Endothelial cell of umbilical vein (primary cell): ENCODE measurements at regions not wholly inside any gene's neighbourhood (a gene's known extent, or its start where the extent isn't known, plus 50 kb on each side); places are given as distances from the start of the nearest gene placed in this dataset.

Experiments used
- BruUV-seq: library from RNA; stranded (reverse); fragments of 400-500 nt; replicated peaks from 2 replicates; lab custom pipeline; 2021; lab: Mats Ljungman, UMichigan
- CTCF ChIA-PET: fragments of 300-600, 350-600 bp; sonication (Branson Sonifier 250); formaldehyde crosslinking; loops from one replicate; lab custom pipeline; 2021; ENCODE audit warnings: antibody characterized with exemption, inconsistent platforms; lab: Charles Lee
- POLR2A ChIA-PET: fragments of 300-600, 350-600 bp; sonication (Branson Sonifier 250); formaldehyde crosslinking; loops from one replicate; lab custom pipeline; 2021; ENCODE audit warnings: antibody characterized with exemption, inconsistent platforms; lab: Charles Lee
- DNase-seq: peaks from one replicate; pipeline ENCODE4 v3.0.0-alpha.2; 2011; ENCODE audit warnings: low read depth, low spot score
- FAIRE-seq: peaks from 2 replicates; lab custom pipeline; 2011; peaks lifted over from hg19 to GRCh38; lab: Jason Lieb, UNC
- H2AFZ ChIP-seq: 2 replicates; pipeline ENCODE4 v1.6.0; 2012; ENCODE audit warnings: low read depth, low read length, control low read depth, inconsistent platforms
- H3K27ac ChIP-seq: 2 replicates; pipeline ENCODE4 v1.5.1; 2011; ENCODE audit warnings: low read depth, mild to moderate bottlenecking, control low read depth, low read length, moderate library complexity; ENCODE audit not compliant: insufficient read depth
- H3K27me3 ChIP-seq, 2 experiments: 2 replicates each; pipeline versions ENCODE4 v1.6.0 to v1.6.1; 2011; ENCODE audit warnings: low read length in 2 of 2, mixed read lengths in 1 of 2; ENCODE audit not compliant: control insufficient read depth in 2 of 2, insufficient read depth in 2 of 2
- H3K36me3 ChIP-seq, 2 experiments: 2 replicates in 1 of 2; 3 replicates in 1 of 2; pipeline ENCODE4 v1.5.1; 2011; ENCODE audit warnings: low read length in 2 of 2, mild to moderate bottlenecking in 1 of 2, moderate library complexity in 1 of 2; ENCODE audit not compliant: control insufficient read depth in 2 of 2, insufficient read depth in 2 of 2; ENCODE audit errors: extremely low read depth in 1 of 2
- H3K4me1 ChIP-seq: 3 replicates; pipeline ENCODE4 v1.5.1; 2011; ENCODE audit warnings: mild to moderate bottlenecking, low read length; ENCODE audit not compliant: control insufficient read depth, insufficient read depth; ENCODE audit errors: extremely low read depth
- H3K4me2 ChIP-seq: 2 replicates; pipeline ENCODE4 v1.6.1; 2011; ENCODE audit warnings: low read length, control low read depth, mixed read lengths; ENCODE audit not compliant: insufficient read depth
- H3K4me3 ChIP-seq, 3 experiments: fragments of 200-600 bp in 1 of 3; sonication (generic), shearing (Covaris generic) in 1 of 3; replicated peaks in 1 of 3; 2 replicates each; pipeline ENCODE4 v1.5.1; 2011 to 2016; ENCODE audit warnings: control low read depth in 3 of 3, low read length in 3 of 3, mild to moderate bottlenecking in 2 of 3, inconsistent platforms in 1 of 3, low read depth in 1 of 3, moderate library complexity in 1 of 3; ENCODE audit not compliant: insufficient read depth in 1 of 3
- H3K79me2 ChIP-seq: 2 replicates; pipeline ENCODE4 v1.6.0; 2012; ENCODE audit warnings: low read length, inconsistent platforms; ENCODE audit not compliant: control insufficient read depth, insufficient read depth
- H3K9ac ChIP-seq: replicated peaks from 2 replicates; pipeline ENCODE3; 2011; ENCODE audit warnings: low read length, control low read depth; ENCODE audit not compliant: insufficient read depth; ENCODE audit errors: extremely low read depth
- H3K9me1 ChIP-seq: replicated peaks from 3 replicates; pipeline ENCODE4 v1.6.0; 2011; ENCODE audit warnings: mild to moderate bottlenecking, low read length; ENCODE audit not compliant: control insufficient read depth, insufficient read depth; ENCODE audit errors: extremely low read depth
- H3K9me3 ChIP-seq: replicated peaks from 2 replicates; pipeline ENCODE4 v1.5.1; 2012; ENCODE audit warnings: low read length, inconsistent platforms; ENCODE audit not compliant: control insufficient read depth, insufficient read depth
- H4K20me1 ChIP-seq: replicated peaks from 2 replicates; pipeline ENCODE3; 2011; ENCODE audit warnings: mild to moderate bottlenecking, low read length; ENCODE audit not compliant: control insufficient read depth, insufficient read depth; ENCODE audit errors: extremely low read depth
- CTCF ChIP-seq, 2 donors: IDR thresholded peaks; 1 replicate in 1 of 2; 2 replicates in 1 of 2; pipeline ENCODE4 v1.5.1; 2011; ENCODE audit warnings: low read length in 2 of 2, mild to moderate bottlenecking in 2 of 2, moderate library complexity in 2 of 2, control low read depth in 1 of 2, inconsistent platforms in 1 of 2, low read depth in 1 of 2; ENCODE audit not compliant: insufficient read depth in 1 of 2; ENCODE audit errors: extremely low read depth in 1 of 2
- EZH2 ChIP-seq: IDR thresholded peaks from 2 replicates; pipeline ENCODE4 v1.6.1; 2012; ENCODE audit warnings: borderline replicate concordance, low read depth, mild to moderate bottlenecking, moderate library complexity, low read length, inconsistent platforms; ENCODE audit not compliant: severe bottlenecking
- FOS ChIP-seq: IDR thresholded peaks from 2 replicates; pipeline ENCODE4 v1.6.1; 2011; ENCODE audit warnings: mild to moderate bottlenecking, low read length, moderate library complexity, borderline replicate concordance; ENCODE audit not compliant: insufficient read depth
- GATA2 ChIP-seq: IDR thresholded peaks from 2 replicates; pipeline ENCODE4 v1.7.0; 2011; ENCODE audit warnings: low read depth, mild to moderate bottlenecking, moderate library complexity, mixed read lengths, low read length; ENCODE audit not compliant: insufficient read length, insufficient read depth
- JUN ChIP-seq: IDR thresholded peaks from 2 replicates; pipeline ENCODE4 v1.6.1; 2011; ENCODE audit warnings: borderline replicate concordance, low read depth; ENCODE audit not compliant: insufficient read length, insufficient read depth
- MAX ChIP-seq: IDR thresholded peaks from 2 replicates; pipeline ENCODE4 v1.6.1; 2011; ENCODE audit not compliant: insufficient read depth, insufficient read length
- MYC ChIP-seq: IDR thresholded peaks from one replicate; pipeline ENCODE4 v1.6.1; 2011; ENCODE audit warnings: mild to moderate bottlenecking, low read depth, low read length
- POLR2AphosphoS5 ChIP-seq: IDR thresholded peaks from 2 replicates; pipeline ENCODE4 v1.6.1; 2012; ENCODE audit warnings: low read depth, mild to moderate bottlenecking, control low read depth, low read length, moderate library complexity; ENCODE audit not compliant: insufficient read depth
- dilution Hi-C: fragments of 300-500 bp; cut with MboI; formaldehyde crosslinking; loops from one replicate; pipeline ENCODE4 v1.15.0; 2019; ENCODE audit warnings: low sequenced_read_pairs; ENCODE audit not compliant: extremely low pct_ligation_motif_present
- intact Hi-C: fragments of 100-400 bp; cut with micrococcal nuclease; formaldehyde crosslinking; loops from one replicate; pipeline ENCODE4 v1.10.0; 2022

GRCh38 chr21:22993822-22994574 lies 1995.8 kb downstream of the NCAM2 start:
- TF ChIP-seq MYC (no peak), EZH2 (no peak), POLR2AphosphoS5 (no peak), FOS (no peak), CTCF (IDR thresholded peaks at IDR 0.05; ENCODE audit: extremely low read depth in 1 of 2, insufficient read depth in 1 of 2, low read depth in 1 of 2, low read length in 2 of 2) (no peak), MAX (no peak), GATA2 (no peak), JUN (no peak)
- no peak overlapping the region for H3K4me3 ChIP-seq
- FAIRE-seq = no peak
- no peaks in the 10 kb centered on the region for H3K36me3 ChIP-seq
- intact Hi-C loops (no loop called here), dilution Hi-C loops (no loop called here)
- no TSS peak for BruUV-seq
- no peak overlapping the region for H3K4me2 ChIP-seq
- H3K79me2 ChIP-seq = no peaks in the 10 kb centered on the region
- no peak overlapping the region for H3K9ac ChIP-seq
- H3K9me3 ChIP-seq = no peaks in the 10 kb centered on the region
- H2AFZ ChIP-seq = no peak overlapping the region
- no peaks in the 10 kb centered on the region for H4K20me1 ChIP-seq
- CTCF ChIA-PET = interaction anchor here (0.9 kb wide), 1 partner anchor 24 kb away, joined by 3 read pairs; no protein-coding TSS in a partner anchor
- no peak for DNase-seq
- POLR2A ChIA-PET = no interaction called here
- no peaks in the 10 kb centered on the region for H3K4me1 ChIP-seq
- H3K27ac ChIP-seq = no peak overlapping the region
- no peaks in the 10 kb centered on the region for H3K9me1 ChIP-seq
- no peaks in the 10 kb centered on the region for H3K27me3 ChIP-seq
